NCI-H187 treated with DMSO at 0.1 percent for 48 hours (cell line): ENCODE measurements at regions not wholly inside any gene's neighbourhood (a gene's known extent, or its start where the extent isn't known, plus 50 kb on each side); places are given as distances from the start of the nearest gene placed in this dataset.

ENCODE experiments used
- DNase-seq: peaks from one replicate; lab custom pipeline; 2025; lab: John Stamatoyannopoulos, UW

DNA sequence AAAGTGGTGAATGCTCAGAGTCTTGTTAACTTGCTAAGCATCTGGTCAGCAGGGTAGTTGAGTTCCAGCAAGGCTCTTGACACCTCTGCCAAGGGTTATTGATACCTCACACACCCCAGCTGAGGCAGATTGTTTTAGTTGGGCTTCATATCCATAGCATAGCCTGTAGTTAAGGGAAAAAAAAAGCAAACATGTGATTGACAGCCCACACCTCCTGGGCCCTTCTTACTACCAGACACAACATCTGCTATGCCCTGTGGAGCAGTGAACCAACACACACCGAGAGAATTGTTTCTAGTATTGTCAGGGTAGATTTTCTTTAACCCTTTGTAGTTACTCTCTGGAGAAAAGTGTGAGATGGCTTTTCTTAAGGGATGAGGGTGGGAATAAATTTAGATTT is 697.0 kb upstream of the POU3F2 start:
- no peak for DNase-seq

DNA sequence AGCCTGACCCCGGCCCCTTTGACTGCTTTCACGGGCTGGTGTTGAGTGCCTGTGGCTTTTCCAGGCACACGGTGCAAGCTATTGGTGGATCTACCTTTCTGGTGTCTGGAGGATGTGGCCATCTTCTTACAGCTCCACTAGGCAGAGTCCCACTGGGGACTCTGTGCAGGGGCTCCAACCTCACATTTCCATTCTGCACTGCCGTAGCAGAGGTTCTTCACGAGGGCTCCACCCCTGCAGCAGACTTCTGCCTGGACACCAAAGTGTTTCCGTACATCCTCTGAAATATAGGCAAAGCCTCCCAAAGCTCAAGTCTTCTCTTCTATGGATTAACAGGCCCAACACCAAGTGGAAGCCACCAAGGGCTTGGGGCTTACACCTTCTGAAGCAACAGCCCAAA is 691.5 kb upstream of the POU3F2 start:
- no peak for DNase-seq

DNA sequence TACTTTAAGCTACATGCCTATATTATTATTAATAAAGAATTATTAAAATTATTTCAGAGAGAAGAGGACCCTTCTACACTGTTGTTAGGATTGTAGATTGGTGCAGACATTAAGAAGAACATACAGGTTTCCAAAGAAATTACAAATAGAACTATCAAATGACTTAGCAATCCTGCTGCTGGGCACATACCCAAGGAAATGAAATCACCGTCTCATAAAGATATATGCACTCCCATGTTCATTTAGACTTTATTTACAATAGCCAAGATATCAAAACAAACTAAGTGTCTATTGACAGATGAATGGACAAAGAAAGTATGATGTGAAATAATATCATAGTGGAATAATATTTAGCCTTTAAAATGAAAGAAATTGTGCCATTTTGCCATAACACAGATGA is 687.7 kb upstream of the POU3F2 start:
- no peak for DNase-seq

DNA sequence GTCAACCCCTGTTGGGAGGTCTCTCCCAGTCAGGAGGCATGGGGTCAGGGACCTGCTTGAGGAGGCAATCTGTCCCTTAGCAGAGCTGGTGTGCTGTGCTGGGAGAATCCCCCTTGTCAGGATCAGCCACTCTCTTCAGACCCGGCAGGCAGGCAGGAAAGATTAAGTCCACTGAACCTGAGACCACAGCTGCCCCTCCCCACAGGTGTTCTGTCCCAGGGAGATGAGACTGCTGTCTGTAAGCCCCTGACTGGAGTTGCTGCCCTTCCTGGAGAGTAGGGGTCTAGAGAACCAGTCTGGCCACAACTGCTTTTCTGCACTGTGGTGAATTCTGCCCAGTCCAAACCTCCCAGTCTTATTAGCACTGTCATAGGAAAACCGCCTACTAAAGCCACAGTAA is 677.8 kb upstream of the POU3F2 start:
- no peak for DNase-seq

DNA sequence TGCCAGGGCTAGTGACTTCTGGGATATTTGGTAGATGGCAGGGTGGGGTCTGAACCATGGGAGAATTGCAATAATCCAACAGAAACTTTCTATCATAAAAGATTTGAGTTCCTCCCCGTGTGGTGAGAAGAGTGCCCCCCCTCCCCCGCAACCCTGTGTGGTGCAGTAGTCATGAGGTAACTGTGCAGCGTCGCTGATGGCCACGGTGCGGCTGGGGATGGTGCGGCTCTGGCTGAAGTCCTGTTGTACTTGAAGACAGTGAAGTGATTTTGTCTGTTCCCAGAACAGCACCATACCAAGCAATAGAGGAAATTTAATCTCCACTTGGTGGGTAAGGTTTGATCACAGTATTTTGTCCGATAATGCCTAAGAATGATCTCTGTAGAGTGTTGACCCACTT is 654.8 kb upstream of the POU3F2 start:
- DNase-seq, result no peak

DNA sequence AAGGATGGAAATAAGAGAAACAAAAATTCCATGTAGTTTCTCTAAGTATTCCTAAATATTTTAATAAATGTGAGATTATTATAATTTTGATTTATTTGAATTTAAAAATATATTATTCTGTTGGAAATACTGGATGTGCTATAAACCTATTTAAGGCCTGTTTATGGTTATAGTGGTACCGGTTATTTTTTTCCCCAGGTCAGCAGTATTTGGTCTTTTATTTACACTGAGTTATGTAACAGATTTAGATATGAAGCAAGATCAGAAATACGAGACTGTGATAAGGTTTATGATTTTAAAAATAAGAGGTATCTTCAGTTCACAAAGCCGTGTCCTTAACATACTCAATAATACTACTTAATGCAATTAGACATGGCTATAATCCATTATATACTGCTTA is 634.3 kb upstream of the POU3F2 start:
- no peak for DNase-seq

DNA sequence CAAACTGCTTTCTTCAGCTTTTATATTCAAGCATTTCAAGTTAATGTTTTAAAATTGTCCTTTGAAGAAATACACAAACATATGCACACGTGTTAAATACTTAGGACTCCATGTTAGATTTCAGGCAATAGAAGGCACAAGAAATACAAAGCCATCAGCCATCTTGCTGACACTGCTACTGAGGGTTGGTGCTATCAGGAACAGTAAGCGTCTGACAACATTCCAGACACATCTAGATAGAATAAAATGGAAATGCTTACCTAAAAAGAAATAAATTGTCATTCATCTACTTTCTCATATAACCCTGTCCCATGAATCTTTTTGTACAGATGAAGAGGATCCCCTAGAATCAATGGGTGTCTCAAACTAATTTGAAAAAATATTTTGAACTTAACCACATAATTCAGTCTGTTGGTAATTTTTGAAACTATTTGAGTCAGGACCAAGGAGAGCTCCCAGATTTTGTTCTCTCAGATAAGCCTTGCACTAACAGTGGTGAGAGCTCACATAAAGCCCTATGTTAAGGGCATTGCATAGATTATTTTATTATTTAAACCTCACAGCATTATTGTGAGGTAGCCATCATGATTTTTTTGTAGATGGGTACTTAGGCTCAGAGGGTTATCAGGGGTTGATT is 631.1 kb upstream of the POU3F2 start:
- no peak for DNase-seq

DNA sequence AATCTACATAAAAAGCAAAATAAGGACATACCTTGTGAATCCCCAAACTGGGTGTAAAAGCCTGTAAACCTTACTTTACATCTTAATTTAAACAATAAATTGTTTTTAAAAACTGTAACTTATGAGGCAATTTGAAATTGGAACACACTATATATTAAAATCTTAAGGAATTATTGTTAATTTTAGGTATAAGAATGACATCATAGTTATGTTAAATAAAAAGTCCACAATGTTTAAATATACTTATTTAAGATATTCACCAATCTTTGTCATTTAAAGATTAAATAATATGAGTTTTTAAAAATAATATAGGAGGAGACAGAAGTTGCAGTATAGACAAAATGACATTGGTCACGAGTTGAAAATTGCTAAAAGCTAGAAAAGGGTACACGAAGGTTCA is 621.9 kb upstream of the POU3F2 start:
- DNase-seq, result no peak

DNA sequence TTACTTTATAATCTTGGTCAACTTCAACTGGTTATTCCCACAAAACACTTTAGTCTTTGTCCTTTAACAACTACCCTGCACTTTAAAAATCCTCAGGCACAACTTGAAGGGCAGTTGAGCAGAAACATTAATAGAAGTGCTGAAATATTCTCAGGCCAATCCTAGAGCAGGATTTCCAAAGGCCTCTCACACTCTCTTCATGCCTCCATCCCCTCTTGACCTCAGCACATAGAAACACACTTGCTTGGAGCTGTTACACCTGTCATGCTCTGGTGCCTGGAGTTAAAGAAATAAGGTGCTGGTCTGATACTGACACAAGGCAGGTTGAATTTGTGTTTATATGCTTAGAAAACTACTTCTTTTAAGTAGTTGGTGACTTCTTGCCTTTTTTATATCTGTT is 618.8 kb upstream of the POU3F2 start:
- no peak for DNase-seq

DNA sequence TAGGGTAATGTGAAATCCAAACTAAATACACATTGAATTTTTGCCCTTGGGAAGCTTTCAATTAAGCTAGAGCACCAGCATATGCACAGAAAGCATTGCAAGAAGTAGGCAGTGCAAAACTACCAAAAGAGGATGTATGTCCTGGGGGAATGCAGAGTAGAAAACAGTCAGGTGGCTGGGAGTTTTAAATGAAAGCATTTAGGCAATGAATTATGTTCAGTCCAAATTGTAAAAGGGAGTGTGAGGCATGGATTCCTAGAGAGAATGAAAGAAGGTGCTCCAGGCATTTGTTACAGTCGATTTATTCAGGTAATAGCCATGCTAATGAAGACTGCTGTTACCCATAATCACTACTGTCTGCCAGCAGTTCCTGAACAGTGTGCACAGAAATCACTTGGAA is 604.1 kb upstream of the POU3F2 start:
- no peak for DNase-seq

DNA sequence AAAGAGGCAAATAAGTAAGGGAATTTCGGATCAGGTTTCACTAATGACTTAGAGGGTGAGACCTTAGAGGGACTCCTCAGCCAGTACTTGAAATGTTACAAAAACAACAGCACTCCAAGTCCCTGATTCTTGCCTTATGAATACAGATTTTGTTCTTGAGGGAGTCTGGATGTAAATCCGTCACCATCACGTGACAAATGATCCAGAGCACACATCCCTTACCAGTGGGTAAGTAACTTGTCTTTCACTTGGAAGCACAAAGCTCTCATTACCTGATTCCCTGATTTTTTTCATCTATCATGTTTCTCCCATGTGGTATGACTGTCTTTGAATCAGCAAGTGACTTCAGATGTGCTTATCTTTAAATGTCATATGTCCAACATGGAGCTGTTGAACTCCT is 595.3 kb upstream of the POU3F2 start:
- DNase-seq, result no peak

DNA sequence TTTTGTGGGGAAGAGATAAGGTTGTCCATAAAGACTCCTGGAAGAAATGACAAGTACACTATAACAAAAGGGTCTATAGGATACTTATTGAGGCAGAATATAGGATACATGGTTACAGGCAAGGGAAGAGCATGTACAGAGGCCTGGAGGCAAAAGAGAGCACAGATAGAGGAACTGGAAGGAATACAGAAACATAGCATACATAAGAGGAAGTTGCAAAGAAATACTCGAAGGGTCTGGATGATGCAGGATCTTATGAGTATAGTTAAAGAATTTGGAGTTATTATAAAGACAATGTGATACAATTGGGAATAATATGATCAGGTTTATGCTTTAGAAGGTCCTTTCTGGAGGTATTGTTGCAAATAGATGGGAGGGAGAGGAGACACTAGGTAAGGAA is 592.7 kb upstream of the POU3F2 start:
- DNase-seq, result no peak

DNA sequence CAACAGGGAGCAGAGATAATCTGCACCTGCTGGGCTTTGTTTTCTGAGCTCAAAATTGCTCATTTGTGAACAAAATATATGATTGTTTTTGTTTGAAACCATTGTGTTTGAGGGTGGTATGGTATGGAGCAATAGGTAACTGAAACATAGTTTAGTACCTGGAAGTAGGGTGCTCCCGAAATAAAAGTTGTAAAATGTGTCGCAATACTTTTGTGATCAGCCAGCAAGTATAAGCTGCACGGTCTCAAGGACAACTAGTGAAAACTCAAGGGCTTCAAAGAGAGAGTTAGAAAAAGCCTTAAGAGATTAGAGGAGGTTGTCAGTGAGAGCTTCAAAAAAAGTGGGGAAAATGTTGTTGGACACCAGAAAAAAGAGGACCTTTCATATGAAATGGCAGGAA is 579.8 kb upstream of the POU3F2 start:
- DNase-seq, result no peak

DNA sequence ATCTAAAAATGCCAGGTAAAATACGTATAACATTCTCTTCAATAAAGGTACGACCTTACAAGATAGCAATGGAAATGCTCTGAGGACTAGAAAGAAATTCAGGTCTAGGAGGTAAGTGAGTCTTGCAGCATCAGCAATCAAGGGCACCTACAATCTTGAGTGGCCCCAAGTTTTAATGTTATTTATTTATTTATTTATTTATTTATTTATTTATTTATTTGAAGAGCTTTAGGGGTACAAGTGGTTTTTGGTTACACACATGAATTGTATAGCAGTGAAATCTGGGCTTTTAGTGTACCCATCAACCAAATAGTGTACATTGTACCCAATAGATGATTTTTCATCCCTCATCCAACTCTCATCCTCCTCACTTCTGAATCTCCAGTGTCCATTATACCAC is 574.0 kb upstream of the POU3F2 start:
- no peak for DNase-seq

DNA sequence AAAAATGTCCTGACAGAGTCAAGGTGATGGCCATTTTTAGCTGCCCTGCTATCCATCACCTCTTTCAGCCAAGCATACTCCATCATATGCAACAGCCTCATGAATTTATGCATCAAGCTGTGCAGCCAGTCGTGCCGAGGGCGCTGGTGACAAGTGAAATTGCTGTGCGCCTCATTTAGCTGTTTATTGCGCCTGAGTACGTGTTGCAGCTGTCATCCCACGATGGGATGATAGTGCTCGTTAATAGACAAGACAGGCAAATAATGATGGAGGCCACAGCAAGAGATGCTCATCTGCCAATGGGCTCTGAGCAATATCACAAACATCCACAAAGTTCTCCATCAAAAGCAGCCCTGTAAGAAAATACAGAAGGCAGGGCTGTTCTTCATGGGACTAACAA is 562.3 kb upstream of the POU3F2 start:
- no peak for DNase-seq

DNA sequence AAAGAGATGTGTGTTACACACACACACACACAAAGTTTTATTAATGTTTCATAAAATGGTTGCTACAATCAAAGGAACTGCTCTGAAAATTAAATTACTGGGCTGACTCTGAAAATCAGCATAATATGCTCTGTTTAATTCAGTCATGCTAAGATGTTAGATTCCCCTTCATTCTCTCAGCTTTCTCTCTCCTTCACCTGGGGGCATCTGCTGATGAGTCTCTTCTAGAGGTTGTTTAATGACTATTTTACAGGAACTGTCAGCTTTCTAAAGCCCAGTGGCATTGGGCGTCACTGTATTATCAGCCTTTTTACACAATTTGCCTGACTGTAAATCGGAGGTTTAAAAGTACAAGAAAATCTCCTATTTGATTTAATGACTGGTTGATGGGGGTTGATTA is 559.7 kb upstream of the POU3F2 start:
- no peak for DNase-seq

DNA sequence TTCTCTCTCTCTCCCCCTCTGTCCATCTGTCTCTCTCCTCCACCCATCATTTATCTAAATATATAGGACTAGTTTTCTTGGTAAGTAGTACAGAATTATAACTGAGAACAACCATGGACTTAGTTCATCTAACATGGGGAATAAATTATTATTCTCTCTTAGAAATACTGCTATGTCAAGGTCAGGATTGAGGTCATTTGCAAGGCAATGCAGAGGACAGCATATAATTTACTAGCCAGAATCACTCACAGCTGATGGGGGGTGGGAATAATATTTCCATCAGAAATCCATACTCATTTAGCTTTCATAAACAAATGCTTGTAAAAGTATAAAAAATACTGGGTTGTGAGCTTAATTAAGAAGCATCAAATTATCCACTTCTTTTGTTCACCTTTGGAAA is 553.9 kb upstream of the POU3F2 start:
- no peak for DNase-seq

DNA sequence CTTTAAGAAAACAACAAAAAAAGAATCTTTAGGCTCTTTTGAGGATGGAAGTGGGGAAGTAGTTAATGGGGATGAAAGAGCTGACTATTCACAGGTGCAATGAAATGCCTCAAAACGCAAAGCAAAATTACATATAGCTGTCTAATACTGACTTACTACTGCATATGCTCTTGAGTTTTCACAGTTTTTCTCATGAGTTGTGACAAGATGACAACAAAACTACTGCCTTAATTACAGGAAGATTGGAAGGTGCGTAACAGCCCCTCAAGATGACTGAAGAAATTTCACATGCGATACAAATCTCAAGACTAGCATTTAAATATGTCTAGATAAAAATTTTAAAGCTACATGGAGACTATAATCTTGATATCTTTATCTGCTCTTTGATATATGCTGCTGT is 547.8 kb upstream of the POU3F2 start:
- no peak for DNase-seq

DNA sequence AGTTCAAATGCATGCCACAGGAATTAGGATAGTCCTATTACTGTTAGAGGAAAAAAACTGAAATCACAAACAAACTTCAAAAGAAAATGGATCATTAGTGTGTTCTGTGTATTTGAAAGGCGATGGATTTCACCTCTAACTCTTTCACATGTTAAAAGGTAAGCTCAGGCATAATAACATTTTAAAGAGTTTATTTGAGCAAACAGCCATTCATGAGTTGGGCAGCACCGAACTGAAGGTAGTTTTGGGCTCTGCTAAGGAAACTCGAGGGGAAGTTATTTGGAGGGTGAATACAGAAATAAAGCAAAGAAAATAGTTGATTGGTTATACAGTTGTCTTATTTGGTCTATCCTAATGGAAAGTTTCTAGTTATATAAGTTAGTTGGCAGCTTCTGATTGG is 546.5 kb upstream of the POU3F2 start:
- no peak for DNase-seq

DNA sequence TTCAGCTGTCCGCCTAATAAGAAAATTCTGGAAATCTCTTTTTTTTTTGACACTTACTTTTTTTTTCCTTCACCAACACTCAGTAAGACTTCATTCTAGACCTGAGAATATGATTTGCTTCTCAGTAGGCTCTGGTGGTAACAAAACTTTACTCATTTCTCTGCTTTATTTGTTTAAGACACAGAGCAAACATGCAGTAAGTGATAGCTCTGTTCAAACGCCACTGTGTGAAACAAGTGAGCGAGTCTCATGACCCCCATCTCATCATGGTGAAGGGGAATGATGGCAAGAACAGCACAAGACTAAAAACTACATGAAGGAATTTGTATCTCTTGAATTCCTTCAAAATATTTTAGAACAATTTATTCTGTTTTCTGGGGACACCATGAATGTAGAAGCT is 541.6 kb upstream of the POU3F2 start:
- no peak for DNase-seq

DNA sequence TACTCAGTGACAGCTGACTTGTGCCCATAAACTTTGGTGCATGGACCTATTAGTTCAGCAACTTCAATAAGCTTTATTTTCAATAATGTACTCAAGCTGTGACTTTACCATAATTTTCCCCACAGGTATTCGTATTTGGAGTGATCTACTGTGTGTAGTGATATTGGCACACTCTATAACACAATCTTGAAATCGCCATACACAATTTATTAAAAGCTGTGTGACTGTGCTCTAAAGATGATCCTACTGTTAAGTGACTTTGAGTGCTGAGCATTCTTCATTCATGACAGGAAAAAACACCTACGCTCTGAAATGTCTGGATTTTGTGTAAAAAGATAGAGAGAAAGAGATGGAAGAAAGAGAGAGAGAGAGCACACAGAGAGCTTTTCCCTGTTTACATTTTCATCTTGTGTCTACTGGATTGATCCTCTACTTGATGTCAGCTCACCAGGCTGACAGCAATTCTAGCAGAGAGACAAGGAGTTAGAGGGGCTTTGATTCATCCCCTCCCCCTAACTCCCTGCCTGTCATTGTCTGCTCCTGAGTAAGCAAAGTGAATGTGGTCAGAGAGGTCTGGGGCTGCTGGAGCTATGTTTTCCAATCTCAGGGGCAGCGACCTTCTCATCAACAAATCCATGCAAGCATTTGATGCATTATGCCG is 538.7 kb upstream of the POU3F2 start:
- DNase-seq, result no peak

DNA sequence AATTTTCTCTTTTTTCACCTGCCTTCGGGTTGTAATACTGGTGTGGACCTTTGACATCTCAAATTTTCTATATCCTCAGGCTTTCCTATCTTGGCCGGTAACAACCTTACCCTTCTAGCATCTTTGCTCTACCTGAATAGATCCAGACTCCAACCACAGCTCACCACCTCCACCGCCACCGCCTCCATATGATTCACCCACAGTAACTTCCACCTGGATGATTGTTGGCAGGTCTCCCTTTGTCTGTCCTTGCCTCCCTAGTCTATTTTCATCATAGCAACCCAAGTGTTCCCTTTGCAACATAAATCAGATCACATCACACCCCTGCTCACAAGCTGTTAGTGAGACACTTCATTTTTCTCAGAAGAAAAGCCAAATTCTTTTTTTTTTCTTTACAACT is 525.8 kb upstream of the POU3F2 start:
- no peak for DNase-seq

DNA sequence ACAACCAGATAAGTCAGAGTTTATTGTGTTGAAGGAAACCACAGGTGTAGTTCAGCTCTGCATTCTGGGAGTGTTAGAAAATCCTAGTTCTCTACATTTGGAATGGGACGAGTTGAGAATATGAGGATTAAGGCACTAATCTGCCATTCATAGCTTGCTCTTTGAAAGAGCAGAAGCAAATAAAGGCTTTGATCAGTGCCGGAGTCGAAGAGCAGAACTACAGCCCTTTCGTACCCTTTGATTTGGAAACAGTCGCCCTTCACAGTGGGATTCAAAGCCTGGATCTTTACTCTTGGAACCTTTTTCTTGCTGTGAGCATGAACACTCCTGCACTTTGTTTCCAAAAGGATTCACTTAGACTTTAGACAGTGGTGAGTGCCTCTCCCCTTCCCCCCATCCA is 523.9 kb upstream of the POU3F2 start:
- DNase-seq, result no peak

DNA sequence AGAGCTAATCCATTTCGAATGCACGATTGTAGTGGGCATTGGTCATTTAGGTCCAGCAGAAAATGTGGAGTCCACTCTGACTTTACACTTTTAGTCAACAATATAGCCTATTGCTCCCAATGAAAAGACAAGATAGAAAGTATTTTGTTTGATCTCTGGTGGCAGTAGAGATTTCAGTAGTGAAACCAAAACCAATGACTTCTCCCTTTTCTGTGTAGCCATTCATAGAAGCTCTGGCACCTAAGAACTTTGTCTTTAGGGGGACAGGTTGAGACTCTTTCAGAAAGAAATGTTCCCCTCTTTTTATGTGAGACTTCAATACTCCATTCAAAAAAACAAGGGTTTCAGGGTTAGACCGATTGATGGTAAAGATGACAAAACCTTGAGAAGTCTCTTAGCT is 510.8 kb upstream of the POU3F2 start:
- DNase-seq, result no peak
